Transverse colon (tissue), 4 donors: ENCODE measurements at regions not wholly inside any gene's neighbourhood (a gene's known extent, or its start where the extent isn't known, plus 50 kb on each side); places are given as distances from the start of the nearest gene placed in this dataset.

Source experiments
- DNase-seq: peaks from one replicate; pipeline ENCODE4 v3.0.0-alpha.2; 2019
- H3K27ac ChIP-seq, 4 donors: fragments of 200-600 bp; sonication (generic); 2 replicates each; pipeline ENCODE4 v1.5.1; 2016 to 2018; ENCODE audit warnings: inconsistent platforms in 4 of 4
- H3K27me3 ChIP-seq: fragments of 200-600 bp; sonication (generic); 2 replicates; pipeline ENCODE4 v1.5.1; 2017; ENCODE audit warnings: inconsistent platforms
- H3K36me3 ChIP-seq, 4 donors: fragments of 200-600 bp; sonication (generic); 2 replicates each; pipeline ENCODE4 v1.5.1; 2017 to 2019; ENCODE audit warnings: inconsistent platforms in 4 of 4
- H3K4me1 ChIP-seq, 4 donors: fragments of 200-600 bp; sonication (generic); 2 replicates each; pipeline ENCODE4 v1.5.1; 2017 to 2020; ENCODE audit warnings: inconsistent platforms in 4 of 4
- H3K4me3 ChIP-seq, 4 donors: fragments of 200-600 bp; sonication (generic); 1 replicate in 1 of 4; 2 replicates in 3 of 4; pipeline versions ENCODE4 v1.5.1 to v1.6.1; 2017 to 2019; ENCODE audit warnings: inconsistent platforms in 4 of 4
- H3K9me3 ChIP-seq, 2 donors: fragments of 200-600 bp; sonication (generic); 2 replicates each; pipeline ENCODE4 v1.5.1; 2017 to 2019; ENCODE audit warnings: inconsistent platforms in 2 of 2
- EP300 ChIP-seq: sonication (generic); formaldehyde crosslinking; IDR thresholded peaks from one replicate; pipeline ENCODE4 v1.6.1; 2017; ENCODE audit warnings: antibody characterized with exemption, low read depth
- POLR2A ChIP-seq: fragments of 450-650 bp; IDR thresholded peaks from one replicate; pipeline ENCODE4 v1.6.1; 2016; ENCODE audit warnings: antibody characterized with exemption, mild to moderate bottlenecking, moderate library complexity
- POLR2AphosphoS5 ChIP-seq, 3 donors: sonication (generic); formaldehyde crosslinking; IDR thresholded peaks; one replicate each; pipeline ENCODE4 v1.6.1; 2016; ENCODE audit warnings: antibody characterized with exemption in 3 of 3
- WGBS, 2 donors: methylation state at CpG; one replicate each; pipeline ENCODE4 v1.1.5; 2018; ENCODE audit warnings: low coverage in 1 of 2; 5-methylcytosine and 5-hydroxymethylcytosine counted together
- in situ Hi-C, 4 donors: fragments of 200-750 bp; cut with MboI; loops; one replicate each; pipeline versions ENCODE4 v1.15.0 to v1.15.1; 2017; ENCODE audit warnings: low sequenced_read_pairs in 3 of 4, low pct_ligation_motif_present in 1 of 4, low pct_unique_long_range_greater_than_20kb in 1 of 4
- intact Hi-C: fragments of 100-400 bp; cut with DNase I; formaldehyde crosslinking; loops from one replicate; pipeline ENCODE4 v1.15.1; 2023; ENCODE audit warnings: low total_unique reads
- TF ChIP-seq, protein P1 (sequence below), 5 experiments: fragments of 200-600 bp in 3 of 5; fragments of 450-650 bp in 2 of 5; sonication (generic) in 3 of 5; IDR thresholded peaks; 1 replicate in 2 of 5; 2 replicates in 3 of 5; pipeline ENCODE4 v1.5.1; 2016 to 2017; ENCODE audit warnings: antibody characterized with exemption in 5 of 5, inconsistent platforms in 3 of 5, mild to moderate bottlenecking in 2 of 5, moderate library complexity in 1 of 5

DNA sequence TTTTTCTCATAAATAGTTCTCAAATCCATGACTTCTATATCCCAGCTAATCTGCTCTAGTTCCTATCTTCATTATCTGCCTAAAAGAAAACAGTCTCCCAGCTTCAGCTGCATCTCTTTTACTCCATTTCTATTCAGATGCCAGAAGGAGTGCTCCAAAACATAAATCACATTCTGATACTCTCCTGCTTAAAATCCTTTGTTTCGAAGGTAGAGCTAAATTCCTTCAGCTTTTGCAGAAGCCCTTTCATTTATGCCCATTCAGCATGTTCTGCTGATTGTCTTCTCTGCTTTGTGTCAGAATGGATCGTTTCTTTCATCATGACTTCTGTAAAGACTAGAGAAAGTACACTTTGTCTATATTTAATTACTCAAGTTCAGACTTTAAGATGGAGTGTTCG is 440.1 kb upstream of the SMIM31 start:
- 20 to 39% methylated on average over 3 of the region's 3 CpGs for WGBS, 2 donors
- no peak overlapping the region for H3K27ac ChIP-seq
- H3K4me1 ChIP-seq = no peaks in the 10 kb centered on the region
- DNase-seq = no peak
- in situ Hi-C loops (no loop called here), intact Hi-C loops (no loop called here)
- no peaks in the 10 kb centered on the region for H3K36me3 ChIP-seq
- no peak overlapping the region for H3K4me3 ChIP-seq
- TF ChIP-seq EP300 (no peak), POLR2A (no peak), POLR2AphosphoS5 (IDR thresholded peaks at IDR 0.05) (no peak)
- TF ChIP-seq, protein P1, sequence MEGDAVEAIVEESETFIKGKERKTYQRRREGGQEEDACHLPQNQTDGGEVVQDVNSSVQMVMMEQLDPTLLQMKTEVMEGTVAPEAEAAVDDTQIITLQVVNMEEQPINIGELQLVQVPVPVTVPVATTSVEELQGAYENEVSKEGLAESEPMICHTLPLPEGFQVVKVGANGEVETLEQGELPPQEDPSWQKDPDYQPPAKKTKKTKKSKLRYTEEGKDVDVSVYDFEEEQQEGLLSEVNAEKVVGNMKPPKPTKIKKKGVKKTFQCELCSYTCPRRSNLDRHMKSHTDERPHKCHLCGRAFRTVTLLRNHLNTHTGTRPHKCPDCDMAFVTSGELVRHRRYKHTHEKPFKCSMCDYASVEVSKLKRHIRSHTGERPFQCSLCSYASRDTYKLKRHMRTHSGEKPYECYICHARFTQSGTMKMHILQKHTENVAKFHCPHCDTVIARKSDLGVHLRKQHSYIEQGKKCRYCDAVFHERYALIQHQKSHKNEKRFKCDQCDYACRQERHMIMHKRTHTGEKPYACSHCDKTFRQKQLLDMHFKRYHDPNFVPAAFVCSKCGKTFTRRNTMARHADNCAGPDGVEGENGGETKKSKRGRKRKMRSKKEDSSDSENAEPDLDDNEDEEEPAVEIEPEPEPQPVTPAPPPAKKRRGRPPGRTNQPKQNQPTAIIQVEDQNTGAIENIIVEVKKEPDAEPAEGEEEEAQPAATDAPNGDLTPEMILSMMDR (IDR thresholded peaks at IDR 0.05) = no peak
- H3K9me3 ChIP-seq = no peaks in the 10 kb centered on the region
- no peaks in the 10 kb centered on the region for H3K27me3 ChIP-seq

DNA sequence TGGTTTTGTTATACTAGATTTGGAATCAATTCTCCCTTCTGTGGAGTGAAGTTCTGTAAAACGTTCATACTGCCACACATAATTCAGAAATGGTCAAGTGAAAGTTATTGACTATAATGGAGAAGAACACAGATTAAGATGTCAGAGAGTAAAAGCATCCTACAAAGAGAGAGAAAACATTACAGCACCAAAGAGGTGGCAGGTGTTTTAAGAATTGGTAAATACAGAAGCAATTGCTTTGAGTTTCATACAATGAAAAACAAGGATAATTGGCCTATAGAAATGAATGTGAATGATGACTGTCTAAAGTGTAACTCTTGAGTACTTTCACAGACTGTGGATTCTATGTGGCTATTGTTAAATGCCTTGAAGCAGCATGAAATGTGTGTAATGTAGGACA is 435.6 kb upstream of the SMIM31 start:
- Histone ChIP-seq H3K4me3 (no peak overlapping the region), H3K4me1 (no peaks in the 10 kb centered on the region), H3K27me3 (no peaks in the 10 kb centered on the region), H3K27ac (no peak overlapping the region), H3K9me3 (no peaks in the 10 kb centered on the region), H3K36me3 (no peaks in the 10 kb centered on the region)
- in situ Hi-C loops = no loop called here
- TF ChIP-seq, protein P1 (IDR thresholded peaks at IDR 0.05) = no peak
- no peak for TF ChIP-seq POLR2AphosphoS5 (IDR thresholded peaks at IDR 0.05)
- TF ChIP-seq POLR2A = no peak
- TF ChIP-seq EP300 = no peak
- DNase-seq = no peak
- WGBS, 2 donors = 14 to 25% methylated on average over 1 of the region's 1 CpG
- intact Hi-C loops = no loop called here

DNA sequence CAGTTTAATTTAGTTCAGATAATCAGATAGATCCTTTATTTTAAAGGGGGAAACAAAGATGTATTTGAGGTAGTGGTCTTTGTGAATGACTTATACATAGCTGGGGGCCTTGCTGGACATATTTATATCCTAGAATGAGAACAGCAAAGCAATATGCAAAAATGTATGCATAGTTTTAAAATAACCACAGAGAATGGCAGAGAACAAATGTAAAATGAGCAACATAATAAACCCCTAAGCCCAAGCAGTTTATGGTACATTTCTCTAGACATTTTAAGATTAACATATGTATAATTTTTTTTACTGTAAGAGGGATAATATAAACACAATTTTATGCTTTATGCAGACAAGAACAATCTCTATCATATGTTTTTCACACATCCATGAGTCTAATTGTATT is 434.2 kb upstream of the SMIM31 start:
- DNase-seq = no peak
- no peaks in the 10 kb centered on the region for H3K27me3 ChIP-seq
- no peaks in the 10 kb centered on the region for H3K4me1 ChIP-seq
- H3K4me3 ChIP-seq = no peak overlapping the region
- TF ChIP-seq EP300 = no peak
- no peak for TF ChIP-seq POLR2AphosphoS5 (IDR thresholded peaks at IDR 0.05)
- TF ChIP-seq, protein P1 (IDR thresholded peaks at IDR 0.05) = no peak
- no peak for TF ChIP-seq POLR2A
- in situ Hi-C loops = no loop called here
- H3K9me3 ChIP-seq = no peaks in the 10 kb centered on the region
- intact Hi-C loops = no loop called here
- H3K36me3 ChIP-seq = no peaks in the 10 kb centered on the region
- H3K27ac ChIP-seq = no peak overlapping the region

DNA sequence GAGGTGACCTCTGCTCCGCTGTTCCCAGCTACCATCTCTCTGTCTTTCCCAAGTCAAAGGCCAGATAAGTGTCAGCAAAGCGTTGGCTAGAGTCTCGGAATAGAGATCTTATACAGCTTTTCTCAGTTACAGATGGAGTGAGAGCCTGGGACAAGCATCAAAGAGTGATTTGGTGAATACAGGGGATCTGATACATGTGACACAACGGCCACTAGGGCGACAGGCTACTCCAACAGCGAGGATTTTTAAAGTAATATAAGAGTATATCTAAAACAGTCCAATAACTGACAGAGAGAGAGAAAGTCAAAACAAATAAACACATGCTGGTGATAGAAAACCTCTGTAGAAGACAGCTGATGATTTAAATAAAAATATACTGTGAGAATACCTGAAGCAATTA is 433.1 kb upstream of the SMIM31 start:
- intact Hi-C loops = no loop called here
- 57 to 73% methylated on average over 3 to 6 of the region's 6 CpGs for WGBS, 2 donors

More for the DNA sequence above, 433.1 kb upstream of the SMIM31 start:
- in situ Hi-C loops = no loop called here
- TF ChIP-seq EP300 (no peak), POLR2A (no peak), POLR2AphosphoS5 (IDR thresholded peaks at IDR 0.05) (no peak)
- TF ChIP-seq, protein P1 (IDR thresholded peaks at IDR 0.05) = no peak
- H3K9me3 ChIP-seq = no peaks in the 10 kb centered on the region
- H3K27me3 ChIP-seq = no peaks in the 10 kb centered on the region
- no peaks in the 10 kb centered on the region for H3K4me1 ChIP-seq
- no peaks in the 10 kb centered on the region for H3K36me3 ChIP-seq
- no peak overlapping the region for H3K27ac ChIP-seq
- H3K4me3 ChIP-seq = no peak overlapping the region
- DNase-seq = no peak
